ENCODE measurements at regions not wholly inside any gene's neighbourhood (a gene's known extent, or its start where the extent isn't known, plus 50 kb on each side); places are given as distances from the start of the nearest gene placed in this dataset.
"Not testable (repeated sequence)": the region's sequence is repeated elsewhere in the genome, so short reads cannot be mapped to it uniquely, and the experiment has no call there.

- no peak for TF ChIP-seq CTCF (conservative IDR thresholded peaks at IDR 0.05; ENCODE audit: low read length)
- DNase-seq (ENCODE audit: low read depth): peak; percentile 27
- H3K4me3 ChIP-seq (ENCODE audit: low read length): no peak overlapping the region
Observed at GRCh38 chr7:149334930-149335329, 72.9 kb downstream of the ZNF783 start.

- TF ChIP-seq CTCF (conservative IDR thresholded peaks at IDR 0.05; ENCODE audit: low read length): no peak
- DNase-seq (ENCODE audit: low read depth): no peak
Observed at GRCh38 chr7:149348758-149349369, 86.9 kb downstream of the ZNF783 start.

DNA sequence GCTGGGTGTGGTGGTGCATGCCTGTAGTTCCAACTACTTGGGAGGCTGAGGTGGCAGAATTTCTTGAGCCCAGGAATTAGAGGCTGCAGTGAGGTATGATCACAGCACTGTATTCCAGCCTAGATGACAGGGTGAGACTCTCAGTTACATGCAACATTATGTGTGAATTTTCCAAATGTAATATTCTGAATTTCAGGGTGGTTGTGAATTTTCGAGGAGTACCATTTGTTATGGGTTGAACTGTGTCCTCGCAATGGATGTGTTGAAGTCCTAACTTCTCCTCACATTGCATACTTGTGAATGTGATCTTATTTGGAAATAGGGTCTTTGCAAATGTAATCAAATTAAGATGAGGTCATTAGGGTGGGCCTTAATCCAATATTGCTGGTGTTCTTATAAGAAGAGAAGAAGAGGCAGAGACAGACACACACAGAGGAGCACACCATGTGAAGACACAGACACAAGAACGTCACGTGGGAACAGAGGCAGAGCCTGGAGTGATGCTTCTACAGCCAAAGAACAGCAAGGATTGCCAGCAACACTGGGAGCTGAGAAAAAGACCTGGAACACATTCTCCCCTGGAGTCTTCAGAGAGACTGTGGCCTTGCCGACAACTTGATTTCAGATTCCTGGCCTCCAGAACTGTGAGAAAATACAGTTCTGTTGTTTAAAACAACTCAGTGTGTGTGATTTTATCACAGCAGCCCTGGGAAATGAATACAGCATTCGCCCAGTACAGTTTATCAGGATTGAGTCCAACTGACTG is 91.9 kb downstream of the ZNF783 start:
- no peak for DNase-seq (ENCODE audit: low read depth)
- no peak for TF ChIP-seq CTCF (conservative IDR thresholded peaks at IDR 0.05; ENCODE audit: low read length)
- no peak overlapping the region for H3K4me3 ChIP-seq (ENCODE audit: low read length)

More at GRCh38 chr7:149348758-149349369, 86.9 kb downstream of the ZNF783 start:
- no peak overlapping the region for H3K4me3 ChIP-seq (ENCODE audit: low read length)

- DNase-seq (ENCODE audit: low read depth); H3K4me3 ChIP-seq (ENCODE audit: low read length): not testable (repeated sequence)
Observed at GRCh38 chr7:149355035-149355389, 93.0 kb downstream of the ZNF783 start.

GRCh38 chr7:149355390-149356048 is 93.5 kb downstream of the ZNF783 start:
- no peak for TF ChIP-seq CTCF (conservative IDR thresholded peaks at IDR 0.05; ENCODE audit: low read length)
- H3K4me3 ChIP-seq (ENCODE audit: low read length): no peak overlapping the region
- DNase-seq (ENCODE audit: low read depth): no peak

- DNase-seq (ENCODE audit: low read depth): no peak
- TF ChIP-seq CTCF (conservative IDR thresholded peaks at IDR 0.05; ENCODE audit: low read length): no peak
- no peak overlapping the region for H3K4me3 ChIP-seq (ENCODE audit: low read length)
Observed at GRCh38 chr7:149362696-149363095, 98.2 kb downstream of the ZNF777 start.

DNA sequence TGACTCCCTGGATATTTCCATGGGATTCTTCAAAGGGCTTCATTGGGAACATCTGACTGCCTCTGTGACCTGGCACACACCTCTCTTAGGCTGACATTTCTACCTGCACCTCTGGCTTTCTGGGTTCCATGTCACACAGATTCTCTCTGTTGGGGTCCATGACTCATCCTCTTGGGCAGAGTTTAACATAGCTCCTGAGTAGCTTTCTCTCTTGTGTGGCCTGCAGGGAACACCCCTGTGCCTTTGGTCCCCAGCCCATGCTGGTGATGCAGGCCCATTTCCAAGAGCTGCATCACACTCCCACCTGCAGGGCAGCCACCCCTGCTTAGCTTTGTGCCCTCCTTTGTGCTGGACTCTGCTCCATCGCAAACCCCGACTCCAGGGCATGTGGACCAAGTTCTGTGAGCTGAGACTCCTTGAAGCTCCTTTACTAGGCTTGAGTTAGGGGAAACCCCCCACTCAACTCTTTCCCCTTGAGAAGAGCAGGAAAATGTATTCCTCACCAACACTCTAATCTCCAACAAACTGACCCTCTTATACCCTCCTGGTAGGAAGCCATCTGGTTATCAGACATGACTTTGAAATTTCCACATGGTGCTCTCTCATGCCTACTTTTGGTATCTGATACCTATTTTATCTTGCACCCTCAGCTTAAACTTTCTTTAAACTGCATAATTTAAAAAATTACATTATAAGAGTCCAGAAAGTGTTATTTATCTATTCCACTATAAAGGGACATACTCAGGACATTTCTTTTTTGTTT is 93.3 kb downstream of the ZNF777 start:
- no peak for TF ChIP-seq CTCF (conservative IDR thresholded peaks at IDR 0.05; ENCODE audit: low read length)
- no peak overlapping the region for H3K4me3 ChIP-seq (ENCODE audit: low read length)
- DNase-seq (ENCODE audit: low read depth): no peak

Data from AG10803 (cell line).